Tibial nerve (tissue), 4 donors: ENCODE measurements at regions not wholly inside any gene's neighbourhood (a gene's known extent, or its start where the extent isn't known, plus 50 kb on each side); places are given as distances from the start of the nearest gene placed in this dataset.
"Not testable (repeated sequence)": the region's sequence is repeated elsewhere in the genome, so short reads cannot be mapped to it uniquely, and the experiment has no call there.

Source experiments
- CTCF ChIP-seq, 5 experiments: fragments of 200-600 bp in 3 of 5; fragments of 450-650 bp in 2 of 5; sonication (generic) in 3 of 5; IDR thresholded peaks; one replicate each; pipeline ENCODE4 v1.5.1; 2016 to 2019; ENCODE audit warnings: antibody characterized with exemption in 5 of 5, mild to moderate bottlenecking in 3 of 5, moderate library complexity in 2 of 5
- EP300 ChIP-seq, 2 donors: sonication (generic); formaldehyde crosslinking; IDR thresholded peaks; one replicate each; pipeline ENCODE4 v1.6.1; 2017; ENCODE audit warnings: antibody characterized with exemption in 2 of 2, mild to moderate bottlenecking in 1 of 2
- POLR2A ChIP-seq, 2 donors: fragments of 450-650 bp; IDR thresholded peaks; one replicate each; pipeline ENCODE4 v1.6.1; 2017; ENCODE audit warnings: antibody characterized with exemption in 2 of 2, mild to moderate bottlenecking in 2 of 2, moderate library complexity in 2 of 2

DNA sequence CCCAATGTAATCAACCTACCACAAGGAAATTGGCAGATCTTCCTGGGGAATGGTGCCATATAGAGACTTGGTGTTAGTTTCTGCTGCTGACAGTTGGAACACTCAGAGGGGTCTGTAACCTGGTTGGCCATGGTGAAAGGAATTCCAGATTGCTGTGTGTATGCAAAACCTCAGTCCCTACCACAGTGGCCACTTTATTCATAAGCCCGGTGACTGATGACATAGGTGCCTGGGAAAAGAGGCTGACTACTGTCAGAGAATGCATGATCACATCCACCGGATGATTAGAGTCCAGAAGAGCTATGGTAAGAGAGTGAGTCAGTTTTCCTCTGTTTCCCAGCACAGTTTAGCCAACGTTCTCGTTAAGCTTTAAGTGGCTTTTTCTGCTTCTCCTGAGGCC is 156.8 kb upstream of the NPAP1 start:
- not testable (repeated sequence) for TF ChIP-seq CTCF, POLR2A, EP300 (IDR thresholded peaks at IDR 0.05)
